ENCODE measurements at regions not wholly inside any gene's neighbourhood (a gene's known extent, or its start where the extent isn't known, plus 50 kb on each side); places are given as distances from the start of the nearest gene placed in this dataset.
"Not testable (repeated sequence)": the region's sequence is repeated elsewhere in the genome, so short reads cannot be mapped to it uniquely, and the experiment has no call there.

- TF ChIP-seq PATZ1 (CRISPR knock-in tag; IDR thresholded peaks at IDR 0.05; ENCODE audit: borderline replicate concordance); TCF4 (CRISPR knock-in tag; IDR thresholded peaks at IDR 0.05; ENCODE audit: borderline replicate concordance); BACH2 (CRISPR knock-in tag; IDR thresholded peaks at IDR 0.05; ENCODE audit: borderline replicate concordance); ZC3H10 (CRISPR knock-in tag; IDR thresholded peaks at IDR 0.05); RARB (CRISPR knock-in tag; IDR thresholded peaks at IDR 0.05); ZFP30 (CRISPR knock-in tag; IDR thresholded peaks at IDR 0.05); ZNF8 (CRISPR knock-in tag; IDR thresholded peaks at IDR 0.05); POU6F1 (CRISPR knock-in tag; IDR thresholded peaks at IDR 0.05; ENCODE audit: borderline replicate concordance, low read depth); CSRNP3 (CRISPR knock-in tag; IDR thresholded peaks at IDR 0.05); ZNF565 (CRISPR knock-in tag; conservative IDR thresholded peaks at IDR 0.05; ENCODE audit: low read depth); CREB5 (CRISPR knock-in tag; IDR thresholded peaks at IDR 0.05; ENCODE audit: low read depth); TSHZ2 (CRISPR knock-in tag; IDR thresholded peaks at IDR 0.05); ZFP3 (CRISPR knock-in tag; IDR thresholded peaks at IDR 0.05); SNAI2 (CRISPR knock-in tag; IDR thresholded peaks at IDR 0.05): not testable (repeated sequence)
Measured at GRCh38 chr20:30581839-30582238, 675.6 kb upstream of the DEFB115 start.
